ENCODE measurements at regions not wholly inside any gene's neighbourhood (a gene's known extent, or its start where the extent isn't known, plus 50 kb on each side); places are given as distances from the start of the nearest gene placed in this dataset.
"Not testable (repeated sequence)": the region's sequence is repeated elsewhere in the genome, so short reads cannot be mapped to it uniquely, and the experiment has no call there.

DNA sequence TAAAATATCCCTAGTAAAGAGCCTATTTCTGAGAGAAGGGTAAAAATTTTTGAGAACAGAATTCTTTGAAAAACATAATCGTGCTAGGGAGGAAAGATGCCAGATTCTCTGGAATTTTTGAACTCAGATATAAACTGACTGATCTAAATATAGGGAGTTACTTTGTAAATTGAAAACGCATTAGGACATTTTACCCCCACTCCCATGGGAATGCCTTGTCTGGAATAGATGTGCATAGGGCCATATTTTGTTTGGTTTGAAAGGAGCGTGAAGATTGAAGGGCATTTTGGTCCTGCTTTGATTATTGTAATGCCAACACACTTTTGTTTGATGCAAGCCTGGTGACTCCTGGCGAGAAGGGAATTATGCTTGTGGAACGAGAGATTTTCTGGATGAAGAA lies 158.7 kb upstream of the DPP10 start:
- no peak for FAIRE-seq
- TF ChIP-seq POLR2AphosphoS5 (IDR thresholded peaks at IDR 0.05; ENCODE audit: low read depth, low read length): no peak
- no peak for TF ChIP-seq TAF1 (IDR thresholded peaks at IDR 0.05; ENCODE audit: borderline replicate concordance, low read depth, low read length)
- no peak for TF ChIP-seq POLR2A (IDR thresholded peaks at IDR 0.05; ENCODE audit: low read depth, low read length)
- DNase-seq (ENCODE audit: insufficient read length): no peak

DNA sequence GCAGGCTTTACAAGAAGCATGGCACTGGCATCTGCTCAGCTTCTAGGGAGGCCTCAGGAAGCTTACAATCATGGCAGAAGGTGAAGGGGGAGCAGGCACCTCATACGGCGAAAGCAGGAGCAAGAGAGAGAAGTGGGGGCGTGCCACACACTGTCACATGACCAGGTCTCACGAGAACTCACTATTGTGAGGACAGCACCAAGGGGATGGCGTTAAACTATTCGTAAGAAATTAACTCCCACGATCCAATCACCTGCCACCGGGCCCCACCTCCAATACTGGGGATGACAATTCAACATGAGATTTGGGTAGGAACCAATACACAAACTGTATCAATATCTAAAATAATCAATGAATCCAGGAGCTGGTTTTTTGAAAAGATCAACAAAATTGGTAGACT lies 156.0 kb upstream of the DPP10 start:
- TF ChIP-seq POLR2A (IDR thresholded peaks at IDR 0.05; ENCODE audit: low read depth, low read length) (no peak), POLR2AphosphoS5 (IDR thresholded peaks at IDR 0.05; ENCODE audit: low read depth, low read length) (no peak), TAF1 (IDR thresholded peaks at IDR 0.05; ENCODE audit: borderline replicate concordance, low read depth, low read length) (no peak)
- no peak for FAIRE-seq

DNA sequence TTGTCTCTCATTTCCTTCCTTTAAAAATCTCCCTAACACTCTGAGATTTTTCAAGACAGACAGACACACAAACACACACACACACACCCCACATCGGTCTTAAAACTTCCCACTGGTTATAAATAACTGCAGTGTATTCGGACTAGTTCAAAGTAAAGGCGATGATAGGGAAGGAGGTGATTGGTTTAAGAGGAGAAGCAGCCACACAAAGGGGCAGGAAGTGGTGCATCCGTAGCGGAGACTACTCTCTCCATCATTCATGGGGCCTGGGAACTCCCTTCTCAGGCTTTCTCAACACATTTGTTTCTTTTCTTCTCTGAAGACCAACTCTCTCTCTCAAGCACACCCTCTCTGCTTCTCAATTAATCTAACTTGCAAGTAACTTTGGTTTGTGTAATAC lies 149.1 kb upstream of the DPP10 start:
- FAIRE-seq (no peak), DNase-seq (ENCODE audit: insufficient read length) (no peak)
- TF ChIP-seq TAF1 (IDR thresholded peaks at IDR 0.05; ENCODE audit: borderline replicate concordance, low read depth, low read length) (no peak), POLR2A (IDR thresholded peaks at IDR 0.05; ENCODE audit: low read depth, low read length) (no peak), POLR2AphosphoS5 (IDR thresholded peaks at IDR 0.05; ENCODE audit: low read depth, low read length) (no peak)

More for the DNA sequence above, 156.0 kb upstream of the DPP10 start:
- no peak for DNase-seq (ENCODE audit: insufficient read length)

DNA sequence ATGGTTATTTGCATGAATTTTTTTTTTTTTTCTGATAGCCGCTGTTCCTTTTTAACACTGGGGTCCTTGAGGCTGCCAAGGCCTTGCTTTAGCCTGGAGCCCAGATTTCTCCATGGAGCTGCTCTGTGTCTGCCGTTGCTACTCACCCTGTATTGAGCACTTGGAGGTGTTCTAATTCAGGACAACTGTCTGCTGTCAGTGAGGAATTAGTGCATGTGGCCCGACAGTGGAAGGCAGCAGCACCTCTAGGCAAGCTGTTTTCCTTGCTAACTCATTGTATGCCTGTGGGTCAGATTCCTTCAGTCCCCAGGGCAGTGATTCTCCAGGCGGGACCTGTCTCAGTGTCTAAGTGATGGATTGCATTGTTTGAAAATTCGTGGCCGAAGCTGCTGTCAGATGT lies 147.7 kb upstream of the DPP10 start:
- DNase-seq (ENCODE audit: insufficient read length): no peak
- no peak for FAIRE-seq
- TF ChIP-seq POLR2A (IDR thresholded peaks at IDR 0.05; ENCODE audit: low read depth, low read length): no peak
- no peak for TF ChIP-seq TAF1 (IDR thresholded peaks at IDR 0.05; ENCODE audit: borderline replicate concordance, low read depth, low read length)
- TF ChIP-seq POLR2AphosphoS5 (IDR thresholded peaks at IDR 0.05; ENCODE audit: low read depth, low read length): no peak

DNA sequence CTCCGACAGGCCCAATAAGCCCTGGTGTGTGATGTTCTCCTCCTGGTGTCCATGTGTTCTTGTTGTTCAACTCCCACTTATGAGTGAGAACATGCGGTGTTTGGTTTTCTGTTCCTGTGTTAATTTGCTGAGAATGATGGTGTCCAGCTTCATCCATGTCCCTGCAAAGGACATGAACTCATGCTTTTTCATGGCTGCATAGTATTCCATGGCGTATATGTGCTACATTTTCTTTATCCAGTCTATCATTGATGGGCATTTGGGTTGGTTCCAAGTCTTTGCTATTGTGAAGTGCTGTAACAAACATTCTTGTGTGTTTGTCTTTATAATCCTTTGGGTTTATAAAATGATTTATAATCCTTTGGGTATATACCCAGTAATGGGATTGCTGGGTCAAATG lies 142.1 kb upstream of the DPP10 start:
- not testable (repeated sequence) for FAIRE-seq

DNA sequence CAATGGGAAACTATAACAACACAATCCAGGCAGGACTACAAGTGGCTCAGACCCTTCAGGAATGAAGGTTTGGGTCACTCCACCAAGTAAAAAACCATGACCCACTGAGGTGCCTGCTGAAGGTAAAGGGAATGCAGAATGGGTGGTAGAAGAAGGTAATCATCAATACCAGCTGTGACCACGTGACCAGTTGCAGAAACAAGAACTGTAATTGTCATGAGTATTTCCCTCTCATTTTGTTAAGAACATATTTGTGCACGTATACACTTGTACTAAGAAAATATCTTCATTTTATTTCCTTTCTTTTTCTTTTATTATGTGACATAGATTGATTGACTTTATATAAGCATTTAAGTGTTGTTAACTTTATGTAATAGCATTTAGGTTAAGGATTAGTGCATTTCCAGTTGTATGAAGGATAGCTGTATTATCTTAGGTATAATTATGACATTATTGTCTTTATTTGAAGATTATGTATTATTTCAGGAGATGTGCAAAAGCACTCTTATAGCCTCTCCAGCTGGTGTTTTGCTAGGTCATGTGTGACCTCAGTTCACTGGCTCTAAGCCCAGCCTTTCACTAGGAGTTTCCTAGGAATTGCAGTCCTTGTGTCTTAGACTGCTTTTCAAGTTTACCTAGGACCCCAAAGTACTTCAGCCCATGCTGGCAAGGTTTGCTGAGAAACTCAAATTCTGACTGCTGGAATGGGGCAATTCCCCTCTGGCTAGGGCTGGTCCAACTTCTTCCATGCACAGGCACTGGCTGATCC lies 125.7 kb upstream of the DPP10 start:
- DNase-seq (ENCODE audit: insufficient read length) (no peak), FAIRE-seq (no peak)
- TF ChIP-seq POLR2AphosphoS5 (IDR thresholded peaks at IDR 0.05; ENCODE audit: low read depth, low read length): no peak
- no peak for TF ChIP-seq TAF1 (IDR thresholded peaks at IDR 0.05; ENCODE audit: borderline replicate concordance, low read depth, low read length)
- no peak for TF ChIP-seq POLR2A (IDR thresholded peaks at IDR 0.05; ENCODE audit: low read depth, low read length)

More for the DNA sequence above, 142.1 kb upstream of the DPP10 start:
- not testable (repeated sequence) for DNase-seq (ENCODE audit: insufficient read length)

DNA sequence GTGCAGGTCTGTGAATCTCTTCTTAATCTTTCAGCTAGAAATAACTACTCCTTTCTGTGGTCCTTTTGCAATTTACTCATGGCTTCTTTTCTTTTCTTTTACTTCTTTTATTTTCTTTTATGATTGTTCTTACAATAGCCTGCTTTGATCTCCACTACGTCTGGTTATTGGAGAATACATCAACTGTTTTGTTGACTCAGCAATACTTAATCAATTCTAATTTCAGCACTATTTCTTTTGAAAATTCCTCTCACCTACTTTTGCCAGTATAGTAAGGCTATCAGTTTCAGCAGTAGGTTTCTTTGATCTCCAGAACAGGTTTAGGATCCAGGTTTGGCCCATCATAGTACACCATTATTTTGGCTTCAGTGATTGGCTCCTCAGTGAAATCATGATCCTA lies 111.8 kb upstream of the DPP10 start:
- FAIRE-seq: no peak
- TF ChIP-seq POLR2AphosphoS5 (IDR thresholded peaks at IDR 0.05; ENCODE audit: low read depth, low read length) (no peak), TAF1 (IDR thresholded peaks at IDR 0.05; ENCODE audit: borderline replicate concordance, low read depth, low read length) (no peak), POLR2A (IDR thresholded peaks at IDR 0.05; ENCODE audit: low read depth, low read length) (no peak)
- no peak for DNase-seq (ENCODE audit: insufficient read length)

DNA sequence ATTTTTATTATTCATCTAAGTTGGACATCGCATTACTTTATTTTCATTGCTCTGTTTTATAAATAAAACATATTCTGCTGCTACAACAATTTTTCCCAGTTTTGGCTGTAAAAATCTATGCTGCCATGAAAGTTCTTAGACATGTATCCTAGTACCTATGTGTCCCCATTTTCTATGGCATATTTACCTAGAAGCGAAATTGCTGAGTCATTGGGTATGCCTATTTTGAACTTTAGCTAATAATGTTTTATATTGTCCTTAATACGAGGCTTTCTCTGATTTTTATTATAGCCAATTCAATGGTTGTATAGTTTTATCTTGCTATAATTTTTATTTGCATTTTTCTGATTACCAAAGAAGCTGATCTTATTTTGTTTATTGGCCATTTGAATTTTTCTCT lies 110.5 kb upstream of the DPP10 start:
- no peak for DNase-seq (ENCODE audit: insufficient read length)
- FAIRE-seq: no peak
- TF ChIP-seq POLR2A (IDR thresholded peaks at IDR 0.05; ENCODE audit: low read depth, low read length) (no peak), POLR2AphosphoS5 (IDR thresholded peaks at IDR 0.05; ENCODE audit: low read depth, low read length) (no peak), TAF1 (IDR thresholded peaks at IDR 0.05; ENCODE audit: borderline replicate concordance, low read depth, low read length) (no peak)

DNA sequence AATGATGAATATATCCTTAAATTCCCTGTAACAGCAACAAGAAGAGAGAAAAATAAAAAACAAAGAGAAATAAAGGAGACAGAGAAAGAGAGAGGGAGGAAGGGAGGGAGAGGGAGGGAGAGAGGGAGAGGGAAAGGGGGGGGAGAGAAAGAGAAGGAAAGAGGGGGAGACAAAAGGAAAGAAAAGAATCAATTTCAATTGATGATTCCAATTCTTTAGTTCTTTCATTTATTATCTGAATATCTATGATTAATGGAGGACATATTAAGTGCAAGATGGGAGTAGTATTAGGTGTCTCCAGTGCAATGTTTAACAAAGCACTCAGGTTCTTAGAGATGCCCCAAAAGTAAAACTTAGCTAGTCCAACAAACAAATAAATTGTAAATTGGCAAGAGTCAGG lies 97.2 kb upstream of the DPP10 start:
- TF ChIP-seq POLR2A (IDR thresholded peaks at IDR 0.05; ENCODE audit: low read depth, low read length) (no peak), TAF1 (IDR thresholded peaks at IDR 0.05; ENCODE audit: borderline replicate concordance, low read depth, low read length) (no peak), POLR2AphosphoS5 (IDR thresholded peaks at IDR 0.05; ENCODE audit: low read depth, low read length) (no peak)
- DNase-seq (ENCODE audit: insufficient read length) (no peak), FAIRE-seq (no peak)

DNA sequence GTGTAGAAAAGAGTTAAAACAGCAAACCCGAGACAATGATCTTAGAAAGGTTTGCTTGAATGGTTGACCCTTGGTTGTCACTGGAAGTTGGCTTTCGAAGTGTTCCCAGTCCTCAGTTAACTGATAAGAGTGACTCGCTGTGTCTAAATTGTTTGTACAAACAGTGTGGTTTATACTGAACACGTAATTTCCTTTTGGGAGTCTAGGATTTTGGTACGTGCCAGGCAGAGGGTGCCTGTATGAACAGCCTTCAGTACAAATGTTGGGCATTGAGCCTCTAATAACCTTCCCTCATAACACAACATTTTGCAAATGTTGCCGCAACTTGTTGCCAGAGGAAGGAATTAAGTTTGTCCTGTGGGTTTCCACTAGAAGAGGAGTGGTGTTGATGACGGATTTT lies 95.8 kb upstream of the DPP10 start:
- DNase-seq (ENCODE audit: insufficient read length): no peak
- no peak for FAIRE-seq
- TF ChIP-seq POLR2A (IDR thresholded peaks at IDR 0.05; ENCODE audit: low read depth, low read length) (no peak), POLR2AphosphoS5 (IDR thresholded peaks at IDR 0.05; ENCODE audit: low read depth, low read length) (no peak), TAF1 (IDR thresholded peaks at IDR 0.05; ENCODE audit: borderline replicate concordance, low read depth, low read length) (no peak)

DNA sequence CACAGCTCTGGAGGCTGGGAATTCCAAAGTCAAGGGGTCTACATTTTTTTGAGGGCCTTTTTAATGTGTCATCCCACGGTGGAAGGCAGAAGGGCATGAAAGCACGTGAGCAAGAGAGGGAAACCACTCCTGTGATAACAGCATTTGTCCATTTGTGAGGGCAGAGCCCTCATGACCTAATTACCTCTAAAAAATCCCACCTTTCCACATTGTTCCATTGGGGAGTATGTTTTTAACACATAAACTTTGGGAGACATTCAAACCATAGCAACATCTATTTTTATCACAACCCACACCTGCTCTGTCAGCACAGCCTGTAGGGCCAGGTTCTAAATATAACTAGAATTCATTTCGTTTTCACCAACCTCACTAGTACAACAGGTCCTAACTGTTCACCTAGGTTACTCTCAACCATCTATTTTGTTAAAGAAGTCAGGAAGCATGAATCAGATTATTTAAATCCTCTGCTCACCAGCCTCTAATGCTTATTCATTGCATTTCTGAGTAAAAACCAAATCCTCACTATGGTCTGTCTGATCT lies 92.2 kb upstream of the DPP10 start:
- DNase-seq (ENCODE audit: insufficient read length) (no peak), FAIRE-seq (no peak)
- TF ChIP-seq TAF1 (IDR thresholded peaks at IDR 0.05; ENCODE audit: borderline replicate concordance, low read depth, low read length): no peak
- no peak for TF ChIP-seq POLR2A (IDR thresholded peaks at IDR 0.05; ENCODE audit: low read depth, low read length)
- no peak for TF ChIP-seq POLR2AphosphoS5 (IDR thresholded peaks at IDR 0.05; ENCODE audit: low read depth, low read length)

DNA sequence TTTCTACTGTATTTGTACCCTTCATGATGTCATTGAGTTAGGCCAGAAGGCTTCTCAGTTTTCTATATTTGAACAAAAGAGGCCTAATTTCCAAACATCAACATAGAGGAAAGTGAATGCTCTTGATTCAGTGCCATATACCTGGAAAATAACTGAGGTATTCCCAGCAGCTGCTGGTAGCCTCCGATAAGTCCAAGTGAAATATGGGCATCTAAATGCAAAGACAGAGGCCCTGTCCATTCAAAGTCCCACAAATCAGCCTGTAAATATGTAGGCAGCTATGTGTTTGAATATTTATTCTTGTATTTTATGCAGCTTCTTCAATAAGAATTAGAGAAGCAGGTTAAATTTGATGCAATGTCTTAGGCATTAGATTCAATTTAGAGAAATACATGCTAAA lies 89.5 kb upstream of the DPP10 start:
- DNase-seq (ENCODE audit: insufficient read length) (no peak), FAIRE-seq (no peak)
- TF ChIP-seq POLR2AphosphoS5 (IDR thresholded peaks at IDR 0.05; ENCODE audit: low read depth, low read length): no peak
- TF ChIP-seq TAF1 (IDR thresholded peaks at IDR 0.05; ENCODE audit: borderline replicate concordance, low read depth, low read length): no peak
- no peak for TF ChIP-seq POLR2A (IDR thresholded peaks at IDR 0.05; ENCODE audit: low read depth, low read length)

All from GM12892 (cell line).